HCT116 (cell line): ENCODE measurements at regions not wholly inside any gene's neighbourhood (a gene's known extent, or its start where the extent isn't known, plus 50 kb on each side); places are given as distances from the start of the nearest gene placed in this dataset.

Source experiments
- ATAC-seq: fragments of 200-7000 bp; cut with Tn5 transposase; 2 replicates; pipeline ENCODE4 v1.9.1; 2020; ENCODE audit warnings: mild to moderate bottlenecking, moderate library complexity
- BruUV-seq: library from RNA; stranded (reverse); fragments of 400-500 nt; replicated peaks from 2 replicates; lab custom pipeline; 2021; lab: Mats Ljungman, UMichigan
- CTCF ChIA-PET: fragments of 300-600 bp; sonication (Branson Sonifier 250); formaldehyde crosslinking; loops from one replicate; lab custom pipeline; 2021; ENCODE audit warnings: antibody characterized with exemption; lab: Charles Lee
- POLR2A ChIA-PET: fragments of 300-600, 350-600 bp; sonication (Branson Sonifier 250); formaldehyde crosslinking; loops from one replicate; lab custom pipeline; 2021; ENCODE audit warnings: antibody characterized with exemption; lab: Charles Lee
- RAD21 ChIA-PET, 2 experiments: fragments of 300-600 bp; sonication (Branson Sonifier 250); formaldehyde crosslinking; loops; one replicate each; lab custom pipeline; 2023; ENCODE audit warnings: low total read pairs in 2 of 2; ENCODE audit not compliant: uncharacterized antibody in 2 of 2, unreplicated experiment in 2 of 2, low non-redundant PET in 1 of 2; lab: Charles Lee
- DNase-seq: peaks from one replicate; pipeline ENCODE4 v3.0.0-alpha.2; 2010; ENCODE audit warnings: low read depth, low spot score
- H2AFZ ChIP-seq: fragments of 200-600 bp; shearing (Covaris generic), sonication (generic); 2 replicates; pipeline ENCODE4 v1.6.1; 2017; ENCODE audit warnings: low read depth, mixed run types, mixed read lengths, antibody characterized with exemption, low read length; ENCODE audit not compliant: poor library complexity, severe bottlenecking
- H3K27ac ChIP-seq: 2 replicates; pipeline ENCODE4 v1.5.1; 2012; ENCODE audit warnings: low read depth, low read length
- H3K27me3 ChIP-seq: fragments of 200-600 bp; sonication (generic); 2 replicates; pipeline ENCODE4 v1.6.1; 2016; ENCODE audit warnings: mixed run types, low read length, mixed read lengths; ENCODE audit not compliant: insufficient read depth
- H3K36me3 ChIP-seq, 2 experiments: fragments of 200-500 bp in 1 of 2; fragments of 200-600 bp in 1 of 2; sonication (Bioruptor generic) in 1 of 2; sonication (generic) in 1 of 2; 2 replicates each; pipeline versions ENCODE4 v1.5.1 to v1.6.1; 2014 to 2016; ENCODE audit warnings: low read length in 2 of 2, inconsistent platforms in 1 of 2, mixed read lengths in 1 of 2, mixed run types in 1 of 2; ENCODE audit not compliant: insufficient read depth in 2 of 2, control insufficient read depth in 1 of 2
- H3K4me1 ChIP-seq, 2 experiments: fragments of 200-600 bp in 1 of 2; sonication (generic) in 1 of 2; 2 replicates each; pipeline versions ENCODE4 v1.5.1 to v1.6.1; 2012 to 2017; ENCODE audit warnings: low read length in 2 of 2, inconsistent platforms in 1 of 2, mild to moderate bottlenecking in 1 of 2, mixed read lengths in 1 of 2, mixed run types in 1 of 2, moderate library complexity in 1 of 2; ENCODE audit not compliant: insufficient read depth in 2 of 2, control insufficient read depth in 1 of 2
- H3K4me2 ChIP-seq: fragments of 200-600 bp; sonication (generic); 2 replicates; pipeline ENCODE4 v1.6.1; 2017; ENCODE audit warnings: mixed run types, low read length, mixed read lengths
- H3K4me3 ChIP-seq, 2 experiments: fragments of 200-600 bp in 1 of 2; sonication (generic) in 1 of 2; replicated peaks in 1 of 2; 2 replicates each; pipeline ENCODE4 v1.5.1; 2011 to 2016; ENCODE audit warnings: low read length in 2 of 2, control low read depth in 1 of 2, low read depth in 1 of 2, mild to moderate bottlenecking in 1 of 2, mixed read lengths in 1 of 2, mixed run types in 1 of 2
- H3K79me2 ChIP-seq: fragments of 200-600 bp; sonication (generic); 2 replicates; pipeline ENCODE4 v1.6.1; 2017; ENCODE audit warnings: mild to moderate bottlenecking, mixed run types, low read length, moderate library complexity, mixed read lengths; ENCODE audit not compliant: insufficient read depth
- H3K9ac ChIP-seq: fragments of 200-600 bp; sonication (generic); 2 replicates; pipeline ENCODE4 v1.6.1; 2016; ENCODE audit warnings: low read length, mixed read lengths
- H3K9me2 ChIP-seq: fragments of 200-600 bp; sonication (generic), shearing (Covaris generic); 2 replicates; pipeline ENCODE4 v1.6.1; 2017; ENCODE audit warnings: mixed run types, mild to moderate bottlenecking, moderate library complexity; ENCODE audit not compliant: insufficient read depth
- H3K9me3 ChIP-seq, 2 experiments: fragments of 200-500 bp in 1 of 2; fragments of 200-600 bp in 1 of 2; sonication (Bioruptor generic) in 1 of 2; sonication (generic) in 1 of 2; 2 replicates each; pipeline ENCODE4 v1.6.1; 2014 to 2017; ENCODE audit warnings: low read length in 2 of 2, mixed read lengths in 2 of 2, inconsistent platforms in 1 of 2, low read depth in 1 of 2, mild to moderate bottlenecking in 1 of 2, mixed run types in 1 of 2, moderate library complexity in 1 of 2; ENCODE audit not compliant: control insufficient read depth in 1 of 2, insufficient read depth in 1 of 2
- H4K20me1 ChIP-seq: fragments of 200-600 bp; sonication (generic), shearing (Covaris generic); 2 replicates; pipeline ENCODE4 v1.6.1; 2017; ENCODE audit warnings: mixed run types, mild to moderate bottlenecking, moderate library complexity; ENCODE audit not compliant: insufficient read depth
- ATF3 ChIP-seq: IDR thresholded peaks from 2 replicates; pipeline ENCODE4 v1.6.1; 2012
- CBX3 ChIP-seq: IDR thresholded peaks from 2 replicates; pipeline ENCODE4 v1.6.1; 2012; ENCODE audit warnings: low read depth
- CEBPB ChIP-seq: IDR thresholded peaks from 2 replicates; pipeline ENCODE4 v1.6.1; 2012; ENCODE audit warnings: low read depth
- CTCF ChIP-seq, 3 experiments: fragments of 200-600 bp in 1 of 3; sonication (generic) in 1 of 3; IDR thresholded peaks in 2 of 3; conservative IDR thresholded peaks in 1 of 3; 2 replicates each; pipeline ENCODE4 v1.5.1; 2012 to 2017; ENCODE audit warnings: low read depth in 2 of 3, low read length in 2 of 3, antibody characterized with exemption in 1 of 3, borderline replicate concordance in 1 of 3, control low read depth in 1 of 3, mild to moderate bottlenecking in 1 of 3, mixed read lengths in 1 of 3, mixed run types in 1 of 3, moderate library complexity in 1 of 3; ENCODE audit not compliant: insufficient read depth in 1 of 3
- EGR1 ChIP-seq: IDR thresholded peaks from 2 replicates; pipeline ENCODE4 v1.6.1; 2012; ENCODE audit warnings: low read depth
- ELF1 ChIP-seq: IDR thresholded peaks from 2 replicates; pipeline ENCODE4 v1.6.1; 2012; ENCODE audit warnings: low read depth, borderline replicate concordance
- EZH2phosphoT487 ChIP-seq: fragments of 200-600 bp; IDR thresholded peaks from 2 replicates; pipeline ENCODE4 v1.6.1; 2018; ENCODE audit warnings: antibody characterized with exemption, borderline replicate concordance
- FOSL1 ChIP-seq: IDR thresholded peaks from 2 replicates; pipeline ENCODE4 v1.6.1; 2012; ENCODE audit warnings: low read depth
- JUND ChIP-seq: IDR thresholded peaks from 2 replicates; pipeline ENCODE4 v1.6.1; 2012
- POLR2AphosphoS5 ChIP-seq: IDR thresholded peaks from 2 replicates; pipeline ENCODE4 v1.6.1; 2011; ENCODE audit warnings: mild to moderate bottlenecking, low read depth, low read length, moderate library complexity
- RAD21 ChIP-seq: IDR thresholded peaks from 2 replicates; pipeline ENCODE4 v1.6.1; 2012; ENCODE audit warnings: low read depth, mild to moderate bottlenecking
- SIN3A ChIP-seq: IDR thresholded peaks from 2 replicates; pipeline ENCODE4 v1.6.1; 2012; ENCODE audit warnings: low read depth
- SP1 ChIP-seq: IDR thresholded peaks from 2 replicates; pipeline ENCODE4 v1.6.1; 2012; ENCODE audit warnings: low read depth
- SRF ChIP-seq: IDR thresholded peaks from 2 replicates; pipeline ENCODE4 v1.6.1; 2012; ENCODE audit warnings: low read depth
- ZBTB33 ChIP-seq: IDR thresholded peaks from 2 replicates; pipeline ENCODE4 v1.6.1; 2011; ENCODE audit warnings: mild to moderate bottlenecking, low read length, moderate library complexity; ENCODE audit not compliant: insufficient replicate concordance; ENCODE audit errors: extremely low read depth
- ZFX ChIP-seq: fragments of 450-650 bp; IDR thresholded peaks from 2 replicates; pipeline ENCODE4 v1.6.1; 2017
- ZNF274 ChIP-seq: fragments of 200-500 bp; sonication (Bioruptor generic); IDR thresholded peaks from 2 replicates; pipeline ENCODE4 v1.6.1; 2014; ENCODE audit warnings: mild to moderate bottlenecking, low read depth, low read length, inconsistent platforms
- intact Hi-C: fragments of 100-400 bp; cut with micrococcal nuclease; formaldehyde crosslinking; loops from 2 replicates; pipeline ENCODE4 v1.10.0; 2022

GRCh38 chr11:92907671-92908070 is 61.8 kb upstream of the MTNR1B start:
- H3K27me3 ChIP-seq, result 0 out of 2 replicates have a peak, but pooled peaks cover 5% of the 10 kb centered on the region
- DNase-seq, result no peak
- no peaks in the 10 kb centered on the region for H3K4me1 ChIP-seq
- no peak overlapping the region for H3K4me3 ChIP-seq
- no peaks in the 10 kb centered on the region for H4K20me1 ChIP-seq
- no peak overlapping the region for H3K27ac ChIP-seq
- intact Hi-C loops, result no loop called here
- H3K9me2 ChIP-seq, result no peaks in the 10 kb centered on the region
- H3K4me2 ChIP-seq, result no peak overlapping the region
- TF ChIP-seq SIN3A (no peak), ZFX (no peak), POLR2AphosphoS5 (no peak), SRF (no peak), ELF1 (no peak), JUND (no peak), FOSL1 (no peak), EGR1 (no peak), RAD21 (no peak), SP1 (no peak), CEBPB (no peak), EZH2phosphoT487 (no peak), ATF3 (no peak), CTCF (IDR thresholded peaks at IDR 0.05 in 2 of 3, conservative IDR thresholded peaks at IDR 0.05 in 1 of 3; ENCODE audit: borderline replicate concordance in 1 of 3, insufficient read depth in 1 of 3, low read depth in 2 of 3, low read length in 2 of 3) (no peak), ZNF274 (no peak), ZBTB33 (no peak), CBX3 (no peak)
- CTCF ChIA-PET, result no interaction called here
- POLR2A ChIA-PET, result no interaction called here
- no TSS peak for BruUV-seq
- ATAC-seq, result no peak
- H3K9ac ChIP-seq, result no peak overlapping the region
- no peaks in the 10 kb centered on the region for H3K79me2 ChIP-seq
- no peak overlapping the region for H2AFZ ChIP-seq
- H3K9me3 ChIP-seq, result no peaks in the 10 kb centered on the region
- no peaks in the 10 kb centered on the region for H3K36me3 ChIP-seq
- RAD21 ChIA-PET, result no interaction called here
